H1 (cell line): ENCODE measurements at regions not wholly inside any gene's neighbourhood (a gene's known extent, or its start where the extent isn't known, plus 50 kb on each side); places are given as distances from the start of the nearest gene placed in this dataset.
"Not testable (repeated sequence)": the region's sequence is repeated elsewhere in the genome, so short reads cannot be mapped to it uniquely, and the experiment has no call there.

Source experiments
- EP300 ChIP-seq, 2 experiments: IDR thresholded peaks; 1 replicate in 1 of 2; 2 replicates in 1 of 2; pipeline ENCODE4 v1.6.1; 2011 to 2012; ENCODE audit warnings: low read depth in 2 of 2, low read length in 2 of 2, mild to moderate bottlenecking in 2 of 2, borderline replicate concordance in 1 of 2, inconsistent platforms in 1 of 2, moderate library complexity in 1 of 2
- GABPA ChIP-seq: IDR thresholded peaks from 2 replicates; pipeline ENCODE4 v1.6.1; 2011; ENCODE audit warnings: mild to moderate bottlenecking, low read length, moderate library complexity, borderline replicate concordance; ENCODE audit not compliant: insufficient read depth

DNA sequence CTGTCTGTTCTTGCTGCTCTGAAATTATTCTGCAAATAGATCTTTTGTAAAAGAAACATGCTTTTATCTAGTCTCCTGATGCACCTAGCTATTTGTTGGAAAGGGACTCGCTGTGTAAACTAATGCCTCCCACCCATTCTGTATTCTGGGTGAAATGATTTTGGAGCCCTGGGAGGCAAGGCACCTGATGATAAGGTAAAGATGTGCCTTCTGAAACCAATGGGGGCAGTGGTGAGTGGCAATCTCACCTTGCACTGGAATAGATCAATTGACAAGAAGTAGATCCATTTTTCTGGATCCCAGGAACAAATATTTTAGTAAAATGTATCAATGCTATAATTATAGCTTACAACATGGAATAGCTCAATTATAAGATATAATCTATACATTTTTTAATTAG is 170.5 kb upstream of the SPATA31A3 start:
- TF ChIP-seq EP300 (IDR thresholded peaks at IDR 0.05; ENCODE audit: borderline replicate concordance in 1 of 2, low read depth in 2 of 2, low read length in 2 of 2); GABPA: not testable (repeated sequence)
